ENCODE measurements at regions not wholly inside any gene's neighbourhood (a gene's known extent, or its start where the extent isn't known, plus 50 kb on each side); places are given as distances from the start of the nearest gene placed in this dataset.

- DNase-seq, result no peak
Measured at GRCh38 chr7:32346253-32346652, 143.9 kb downstream of the LSM5 start.

DNA sequence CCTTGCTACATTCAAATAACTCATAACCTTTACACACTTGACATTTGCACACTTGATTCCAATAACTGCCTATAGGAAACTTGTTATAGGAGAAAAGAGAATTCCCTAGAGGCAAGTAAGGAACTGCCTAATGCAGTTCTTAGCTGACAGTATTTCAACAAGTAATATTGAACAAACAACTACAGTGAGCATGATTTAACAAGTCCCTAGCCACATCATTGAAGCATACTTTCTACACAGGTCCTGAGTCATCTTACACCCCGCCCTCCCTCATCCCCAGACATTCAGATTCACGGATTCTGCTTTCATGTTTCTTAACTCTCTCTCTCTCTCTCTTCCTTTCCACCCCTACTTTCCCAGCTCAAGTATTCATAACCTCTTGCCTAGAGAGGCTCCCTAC is 153.5 kb downstream of the LSM5 start:
- DNase-seq, result no peak

- DNase-seq, result no peak
Measured at GRCh38 chr7:32335107-32335506, 155.1 kb downstream of the LSM5 start.

GRCh38 chr7:32330602-32331001 is 159.6 kb downstream of the LSM5 start:
- no peak for DNase-seq

GRCh38 chr7:32326078-32326477 is 164.1 kb downstream of the LSM5 start:
- DNase-seq, result no peak

GRCh38 chr7:32323712-32324111 is 166.5 kb downstream of the LSM5 start:
- no peak for DNase-seq

GRCh38 chr7:32319012-32319382 is 171.2 kb downstream of the LSM5 start:
- DNase-seq, result no peak

- no peak for DNase-seq
Measured at GRCh38 chr7:32318300-32319011, 171.7 kb downstream of the LSM5 start.

DNA sequence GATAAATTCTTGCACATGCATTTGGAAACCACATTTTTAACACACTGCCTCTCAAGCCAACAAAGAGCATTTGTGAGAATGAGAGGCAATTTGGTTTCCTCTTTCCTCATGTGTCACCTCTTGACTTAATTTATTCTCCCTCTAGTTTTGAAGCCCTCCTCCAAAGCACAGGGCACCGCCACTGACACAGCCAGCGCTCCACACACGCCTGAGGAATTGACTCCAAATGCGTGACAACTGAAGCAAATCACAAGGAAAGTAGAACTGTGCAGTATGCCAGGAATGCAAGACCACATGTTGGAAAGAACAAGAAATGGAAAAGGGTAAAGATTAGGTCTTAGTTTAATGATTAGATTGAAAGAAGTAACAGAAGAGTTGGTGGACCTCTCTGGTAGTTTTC is 173.3 kb downstream of the LSM5 start:
- no peak for DNase-seq

- no peak for DNase-seq
Measured at GRCh38 chr7:32314761-32315160, 175.4 kb downstream of the LSM5 start.

GRCh38 chr7:32301427-32301826 is 188.8 kb downstream of the LSM5 start:
- DNase-seq, result no peak

DNA sequence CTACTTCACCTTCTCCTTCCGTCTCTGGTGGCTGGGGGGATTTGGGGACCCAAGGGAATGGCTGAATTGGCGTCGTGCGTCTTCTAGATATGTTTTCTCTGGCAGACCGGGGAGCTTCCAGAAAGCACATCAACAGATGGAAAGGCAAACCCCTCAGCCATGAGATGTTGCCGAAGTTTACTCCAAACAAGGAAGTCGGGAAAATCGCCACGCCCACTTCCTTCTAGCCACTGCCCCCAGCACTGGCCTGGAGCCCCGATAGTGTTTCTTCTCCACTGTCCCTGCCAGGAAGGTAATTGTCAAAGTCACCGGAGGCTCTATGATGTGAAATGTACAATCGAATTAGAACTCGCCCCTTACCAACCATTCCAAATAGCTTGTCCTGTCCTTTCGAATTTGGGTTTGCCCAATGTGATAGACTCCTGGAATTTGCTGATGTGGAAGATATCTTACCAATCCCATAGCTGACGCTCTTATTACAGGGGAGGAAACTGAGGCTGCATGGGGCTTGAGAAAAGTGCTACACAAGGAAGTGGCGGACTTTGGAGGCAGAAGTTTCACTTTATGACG is 191.0 kb downstream of the LSM5 start:
- DNase-seq, result no peak

GRCh38 chr7:32298408-32299132 is 191.6 kb downstream of the LSM5 start:
- DNase-seq, result no peak

DNA sequence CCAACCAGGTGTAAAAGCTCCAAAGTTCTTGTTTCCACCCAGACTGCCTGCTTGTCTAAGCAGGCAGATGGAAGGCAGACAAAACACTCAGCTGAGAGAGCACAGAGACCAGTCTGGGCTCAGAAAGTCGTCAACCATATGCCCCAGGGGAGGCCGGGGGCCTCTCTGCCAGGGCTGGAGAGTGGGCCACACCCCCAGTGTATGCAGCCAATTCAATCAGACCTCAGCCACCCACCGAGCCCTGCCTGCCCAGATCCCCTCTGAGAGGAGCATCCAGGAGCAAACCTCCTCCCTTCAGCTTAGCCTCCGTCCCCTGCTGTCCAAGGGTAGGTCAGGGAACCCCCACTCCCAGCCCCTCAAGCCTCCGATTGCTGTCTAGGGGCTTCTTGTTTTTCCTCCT is 196.3 kb downstream of the LSM5 start:
- no peak for DNase-seq

- DNase-seq, result no peak
Measured at GRCh38 chr7:32289651-32290414, 200.3 kb downstream of the LSM5 start.

- no peak for DNase-seq
Measured at GRCh38 chr7:32285698-32286097, 204.5 kb downstream of the LSM5 start.

- DNase-seq, result no peak
Measured at GRCh38 chr7:32283546-32283945, 206.6 kb downstream of the LSM5 start.

DNA sequence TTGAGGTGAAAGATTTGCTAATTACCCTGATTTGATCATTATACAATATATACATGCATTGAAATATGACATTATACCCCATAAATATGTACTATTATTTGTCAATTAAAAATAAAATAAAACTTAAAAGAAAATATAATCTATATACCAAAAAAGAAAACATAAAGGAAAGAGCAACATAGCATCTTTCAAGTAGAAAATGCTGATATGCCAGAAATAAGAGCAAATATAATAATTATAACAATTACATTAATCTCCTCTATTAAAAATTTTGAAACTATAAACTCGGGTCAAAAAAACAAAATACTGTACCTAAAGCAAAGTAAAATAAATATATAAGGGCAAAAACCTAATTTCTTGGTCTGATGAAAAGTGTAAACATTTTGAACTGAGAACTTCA is 209.3 kb upstream of the PDE1C start:
- DNase-seq, result no peak

DNA sequence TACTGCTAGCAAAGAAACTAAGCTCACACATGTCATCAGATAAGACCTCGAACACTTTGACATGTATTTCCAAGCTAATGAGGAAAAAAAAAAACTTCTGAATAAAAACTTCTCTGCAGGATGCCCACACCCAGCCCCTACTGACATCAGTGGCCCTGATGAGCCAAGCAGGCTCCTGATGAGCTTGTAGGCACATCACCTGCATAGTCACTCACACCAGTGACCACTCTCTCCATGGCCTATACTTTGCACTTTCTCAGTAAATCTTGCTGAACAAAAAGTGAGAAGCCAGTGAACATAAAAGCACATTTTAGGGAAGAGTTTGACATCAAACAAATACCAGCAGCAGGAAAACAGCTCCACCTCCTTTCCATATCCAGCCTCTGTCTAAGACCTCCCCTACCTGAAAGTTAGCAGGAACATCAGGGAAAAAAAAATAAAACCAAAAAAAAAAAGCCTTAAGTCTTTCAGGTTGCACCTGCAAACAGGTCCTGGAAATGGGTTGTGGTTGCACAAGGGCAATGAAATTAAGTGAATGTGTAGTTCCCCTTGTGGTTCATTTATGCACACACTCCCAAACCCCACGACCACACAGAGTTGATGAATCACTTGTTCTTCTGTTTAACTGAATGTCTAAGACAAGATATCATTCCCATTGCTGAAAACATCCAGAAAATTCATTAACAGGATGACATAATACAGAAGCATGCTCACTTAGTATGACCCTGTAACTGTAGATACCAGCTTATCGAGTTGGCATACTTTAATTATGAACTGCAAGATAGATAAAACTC is 205.2 kb upstream of the PDE1C start:
- DNase-seq, result peak; percentile 5

- no peak for DNase-seq
Measured at GRCh38 chr7:32273297-32273696, 203.1 kb upstream of the PDE1C start.

GRCh38 chr7:32266932-32267475 is 196.8 kb upstream of the PDE1C start:
- no peak for DNase-seq

GRCh38 chr7:32264702-32265284 is 194.6 kb upstream of the PDE1C start:
- no peak for DNase-seq
